ENCODE measurements at regions not wholly inside any gene's neighbourhood (a gene's known extent, or its start where the extent isn't known, plus 50 kb on each side); places are given as distances from the start of the nearest gene placed in this dataset.

- no peak overlapping the region for H3K4me3 ChIP-seq (ENCODE audit: control insufficient read depth, low read depth, low read length)
- DNase-seq (ENCODE audit: low read depth): no peak
- TF ChIP-seq CTCF (conservative IDR thresholded peaks at IDR 0.05; ENCODE audit: control insufficient read depth, insufficient read depth, low read depth, low read length): no peak
Observed at GRCh38 chr11:121755191-121755590, 302.4 kb upstream of the SORL1-AS1 start.

- DNase-seq (ENCODE audit: low read depth): peak; percentile 18
- no peak for TF ChIP-seq CTCF (conservative IDR thresholded peaks at IDR 0.05; ENCODE audit: control insufficient read depth, insufficient read depth, low read depth, low read length)
- H3K4me3 ChIP-seq (ENCODE audit: control insufficient read depth, low read depth, low read length): no peak overlapping the region
Observed at GRCh38 chr11:121754598-121754997, 301.8 kb upstream of the SORL1-AS1 start.

GRCh38 chr11:121749691-121750090 is 296.9 kb upstream of the SORL1-AS1 start:
- no peak overlapping the region for H3K4me3 ChIP-seq (ENCODE audit: control insufficient read depth, low read depth, low read length)
- TF ChIP-seq CTCF (conservative IDR thresholded peaks at IDR 0.05; ENCODE audit: control insufficient read depth, insufficient read depth, low read depth, low read length): no peak
- DNase-seq (ENCODE audit: low read depth): peak; percentile 28

- TF ChIP-seq CTCF (conservative IDR thresholded peaks at IDR 0.05; ENCODE audit: control insufficient read depth, insufficient read depth, low read depth, low read length): no peak
- H3K4me3 ChIP-seq (ENCODE audit: control insufficient read depth, low read depth, low read length): no peak overlapping the region
- DNase-seq (ENCODE audit: low read depth): no peak
Observed at GRCh38 chr11:121748068-121748467, 295.3 kb upstream of the SORL1-AS1 start.

GRCh38 chr11:121743285-121743684 is 290.5 kb upstream of the SORL1-AS1 start:
- no peak for TF ChIP-seq CTCF (conservative IDR thresholded peaks at IDR 0.05; ENCODE audit: control insufficient read depth, insufficient read depth, low read depth, low read length)
- H3K4me3 ChIP-seq (ENCODE audit: control insufficient read depth, low read depth, low read length): no peak overlapping the region
- DNase-seq (ENCODE audit: low read depth): no peak

GRCh38 chr11:121741761-121742361 is 289.1 kb upstream of the SORL1-AS1 start:
- DNase-seq (ENCODE audit: low read depth): peak; percentile 51
- TF ChIP-seq CTCF (conservative IDR thresholded peaks at IDR 0.05; ENCODE audit: control insufficient read depth, insufficient read depth, low read depth, low read length): no peak
- H3K4me3 ChIP-seq (ENCODE audit: control insufficient read depth, low read depth, low read length): no peak overlapping the region

GRCh38 chr11:121741351-121741760 is 288.6 kb upstream of the SORL1-AS1 start:
- DNase-seq (ENCODE audit: low read depth): peak; percentile 16
- no peak overlapping the region for H3K4me3 ChIP-seq (ENCODE audit: control insufficient read depth, low read depth, low read length)
- TF ChIP-seq CTCF (conservative IDR thresholded peaks at IDR 0.05; ENCODE audit: control insufficient read depth, insufficient read depth, low read depth, low read length): no peak

All from fibroblast of mammary gland (primary cell).